ENCODE measurements at regions not wholly inside any gene's neighbourhood (a gene's known extent, or its start where the extent isn't known, plus 50 kb on each side); places are given as distances from the start of the nearest gene placed in this dataset.

GRCh38 chr13:70568571-70568970, 460.3 kb upstream of the KLHL1 start:
- DNase-seq (ENCODE audit: low read depth in 2 of 2): peak; percentile 51 to 69
- peak; percentile 61 for TF ChIP-seq CTCF (IDR thresholded peaks at IDR 0.05; ENCODE audit: low read depth, low read length)
- H3K4me3 ChIP-seq (replicated peaks in 1 of 2; ENCODE audit: low read depth in 2 of 2, low read length in 2 of 2): no peak overlapping the region

GRCh38 chr13:70544706-70545105, 436.5 kb upstream of the KLHL1 start:
- TF ChIP-seq CTCF (IDR thresholded peaks at IDR 0.05; ENCODE audit: low read depth, low read length): no peak
- DNase-seq (ENCODE audit: low read depth in 2 of 2): no peak
- H3K4me3 ChIP-seq (replicated peaks in 1 of 2; ENCODE audit: low read depth in 2 of 2, low read length in 2 of 2): no peak overlapping the region

DNA sequence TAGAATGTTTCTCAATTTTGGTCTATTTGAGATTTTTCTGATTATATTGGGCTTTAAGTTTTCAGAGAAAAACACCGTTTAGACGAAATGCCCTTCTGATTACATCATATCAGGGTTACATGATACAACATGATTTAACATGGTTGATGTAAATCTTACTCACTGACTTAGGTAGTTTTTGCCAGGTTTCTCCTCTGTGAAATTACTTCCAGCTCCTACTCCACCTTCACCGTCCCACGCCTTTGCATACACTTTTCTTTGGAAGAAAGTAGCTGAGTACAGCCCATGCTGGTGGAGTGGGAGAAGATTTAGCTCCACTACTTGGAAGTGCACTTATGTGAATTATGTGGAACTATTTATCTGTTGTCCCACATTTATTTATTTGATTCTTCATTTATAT, 433.2 kb upstream of the KLHL1 start:
- H3K4me3 ChIP-seq (replicated peaks in 1 of 2; ENCODE audit: low read depth in 2 of 2, low read length in 2 of 2): no peak overlapping the region
- no peak for TF ChIP-seq CTCF (IDR thresholded peaks at IDR 0.05; ENCODE audit: low read depth, low read length)
- DNase-seq (ENCODE audit: low read depth in 2 of 2): no peak

- H3K4me3 ChIP-seq (replicated peaks in 1 of 2; ENCODE audit: low read depth in 2 of 2, low read length in 2 of 2): no peak overlapping the region
- TF ChIP-seq CTCF (IDR thresholded peaks at IDR 0.05; ENCODE audit: low read depth, low read length): no peak
- DNase-seq (ENCODE audit: low read depth in 2 of 2): no peak
Measured at GRCh38 chr13:70534466-70534865, 426.2 kb upstream of the KLHL1 start.

DNA sequence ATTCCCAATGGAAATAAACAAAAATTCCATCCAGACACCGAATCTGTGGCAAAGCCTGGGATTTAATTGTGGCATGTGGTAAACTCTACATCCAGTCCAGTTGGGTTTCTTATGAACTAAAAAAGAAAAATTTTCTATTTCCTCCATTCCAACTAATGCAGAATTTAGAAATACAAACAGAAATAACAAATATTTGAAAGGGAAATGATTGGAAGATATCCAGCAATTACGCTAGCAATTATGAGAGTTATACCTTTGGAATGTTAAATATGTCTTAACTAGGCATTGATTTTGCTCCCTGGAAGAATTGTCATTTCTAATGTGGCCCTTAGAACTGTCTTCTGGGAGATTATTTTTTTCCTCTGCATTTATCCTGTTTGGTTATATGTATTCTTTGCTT, 421.4 kb upstream of the KLHL1 start:
- H3K4me3 ChIP-seq (replicated peaks in 1 of 2; ENCODE audit: low read depth in 2 of 2, low read length in 2 of 2): no peak overlapping the region
- DNase-seq (ENCODE audit: low read depth in 2 of 2): peak in 1 of 2 donors; percentile 0
- TF ChIP-seq CTCF (IDR thresholded peaks at IDR 0.05; ENCODE audit: low read depth, low read length): no peak

DNA sequence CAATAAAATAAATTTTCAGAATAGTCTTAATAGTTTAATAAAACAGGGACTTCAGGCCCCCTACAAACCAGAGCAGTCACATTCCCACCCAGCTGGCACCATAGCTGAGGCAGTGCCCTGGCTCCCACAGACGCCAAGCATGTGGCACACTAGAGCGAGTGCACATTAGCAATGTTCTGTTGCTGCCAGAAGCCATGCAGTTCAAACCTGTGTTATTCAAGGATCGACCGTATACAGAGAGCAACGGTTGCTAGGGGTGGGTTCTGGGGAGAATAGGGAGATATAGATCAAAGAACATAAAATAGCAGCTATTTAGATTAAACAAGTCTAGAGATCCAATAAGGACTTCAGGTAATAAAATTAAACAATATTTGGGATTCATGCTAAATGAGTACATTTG, 419.3 kb upstream of the KLHL1 start:
- no peak for TF ChIP-seq CTCF (IDR thresholded peaks at IDR 0.05; ENCODE audit: low read depth, low read length)
- DNase-seq (ENCODE audit: low read depth in 2 of 2): no peak
- H3K4me3 ChIP-seq (replicated peaks in 1 of 2; ENCODE audit: low read depth in 2 of 2, low read length in 2 of 2): no peak overlapping the region

DNA sequence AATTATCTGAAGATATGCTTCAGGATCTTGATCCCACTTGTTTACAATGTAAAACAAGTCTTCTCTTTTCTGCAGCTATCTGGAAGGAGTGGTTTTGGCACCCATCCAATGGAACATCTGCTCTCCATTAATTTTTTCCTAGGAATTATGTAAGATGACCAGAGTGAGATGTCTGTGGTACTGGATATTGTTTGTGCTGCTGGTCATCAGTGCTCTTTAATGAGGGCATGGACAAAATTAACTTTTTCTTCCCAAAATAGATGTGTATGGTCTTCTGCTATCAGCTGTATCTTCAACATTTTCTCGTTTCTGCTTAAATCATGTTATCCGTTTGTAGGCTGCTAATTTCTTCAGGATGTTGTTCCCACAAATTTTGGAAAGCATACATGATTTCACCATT, 415.4 kb upstream of the KLHL1 start:
- H3K4me3 ChIP-seq (replicated peaks in 1 of 2; ENCODE audit: low read depth in 2 of 2, low read length in 2 of 2): no peak overlapping the region
- peak in 1 of 2 donors; percentile 1 for DNase-seq (ENCODE audit: low read depth in 2 of 2)
- TF ChIP-seq CTCF (IDR thresholded peaks at IDR 0.05; ENCODE audit: low read depth, low read length): no peak
